Cortex of kidney (tissue), 1 donor: ENCODE measurements at regions not wholly inside any gene's neighbourhood (a gene's known extent, or its start where the extent isn't known, plus 50 kb on each side); places are given as distances from the start of the nearest gene placed in this dataset.
"Not testable (repeated sequence)": the region's sequence is repeated elsewhere in the genome, so short reads cannot be mapped to it uniquely, and the experiment has no call there.

ENCODE experiments used
- DNase-seq: peaks from one replicate; lab custom pipeline; 2025; lab: John Stamatoyannopoulos, UW

DNA sequence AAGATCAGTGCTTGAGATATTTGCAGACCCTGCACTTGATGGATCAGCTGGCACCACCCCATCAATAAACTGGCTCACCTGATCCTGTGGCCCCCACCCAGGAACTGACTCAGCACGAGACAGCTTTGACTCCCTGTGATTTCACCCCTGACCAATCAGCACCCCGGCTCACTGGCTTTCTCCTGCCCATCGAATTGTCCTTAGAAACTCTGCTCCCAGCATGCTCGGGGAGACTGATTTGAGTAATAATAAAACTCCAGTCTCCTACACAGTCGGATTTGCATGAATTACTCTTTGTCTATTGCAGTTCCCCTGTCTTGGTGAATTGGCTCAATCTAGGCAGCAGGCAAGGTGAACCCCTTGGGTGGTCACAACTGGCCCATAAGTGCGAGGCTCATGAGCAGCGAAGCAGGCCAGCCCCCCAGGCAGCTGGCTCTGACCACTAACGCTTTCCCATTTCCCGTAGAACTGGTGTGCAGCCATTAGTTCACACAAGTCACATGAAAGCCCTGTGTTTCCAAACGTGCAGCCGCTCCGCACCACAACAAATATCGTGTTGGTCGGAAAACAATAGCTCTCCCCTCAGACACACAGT, 79.6 kb downstream of the RSPH3 start:
- DNase-seq, result no peak

DNA sequence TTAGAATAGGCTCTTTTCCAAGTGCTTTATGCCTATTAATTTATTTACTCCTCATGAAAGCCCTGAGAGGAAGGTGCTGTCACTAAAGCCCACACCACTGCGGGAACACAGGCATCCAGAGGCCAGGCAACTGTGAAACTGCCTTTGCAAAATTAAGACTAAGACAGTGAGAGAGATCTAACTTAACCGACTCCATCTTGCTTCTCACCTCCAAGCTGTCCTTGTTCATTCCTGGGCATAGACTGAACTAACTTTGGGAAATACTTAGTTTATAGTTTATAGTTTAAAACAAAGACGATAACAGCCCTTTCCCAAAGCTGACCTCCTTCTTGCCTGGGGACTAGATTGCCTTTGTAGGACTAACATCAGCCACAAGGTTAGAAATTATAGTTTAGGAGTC, 80.1 kb downstream of the RSPH3 start:
- no peak for DNase-seq

DNA sequence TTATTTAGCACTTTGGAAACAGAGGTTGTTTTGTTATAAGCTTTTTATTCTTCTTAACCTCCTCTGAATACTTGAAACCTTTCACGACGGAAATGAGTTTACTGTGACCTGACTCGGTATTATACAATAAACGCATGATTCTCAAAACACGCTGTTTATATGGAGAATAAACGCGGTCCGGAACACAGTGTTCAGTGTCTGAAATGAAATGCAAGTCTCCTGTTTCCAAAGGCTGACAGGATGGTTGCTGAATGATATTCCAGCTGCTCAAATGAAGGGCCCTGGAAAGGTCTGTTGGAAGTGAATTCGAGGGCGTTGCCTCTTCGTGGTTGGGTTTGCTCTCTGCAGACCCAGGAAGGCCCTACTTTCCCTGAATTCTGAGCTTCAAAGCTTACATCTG, 83.4 kb downstream of the RSPH3 start:
- DNase-seq, result no peak

DNA sequence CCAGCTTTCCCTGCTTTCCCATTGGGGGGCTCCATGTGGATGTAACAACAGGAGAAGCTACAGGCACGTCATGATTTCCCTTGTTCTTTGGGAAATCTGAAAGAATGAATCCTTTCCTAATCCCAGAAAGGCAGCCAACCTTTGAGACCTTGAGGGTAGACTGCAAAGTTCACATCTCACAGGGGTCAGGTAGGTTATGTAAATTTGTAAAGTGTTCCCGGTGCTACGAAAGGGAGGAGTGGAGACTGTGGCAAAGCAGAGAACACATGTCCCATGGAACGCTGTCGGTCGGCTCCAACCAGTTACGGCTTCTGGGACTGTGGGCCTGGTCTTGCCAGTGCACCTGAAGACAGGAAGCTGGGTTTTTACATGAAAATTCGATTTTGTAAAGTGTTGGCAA, 85.1 kb downstream of the RSPH3 start:
- no peak for DNase-seq

DNA sequence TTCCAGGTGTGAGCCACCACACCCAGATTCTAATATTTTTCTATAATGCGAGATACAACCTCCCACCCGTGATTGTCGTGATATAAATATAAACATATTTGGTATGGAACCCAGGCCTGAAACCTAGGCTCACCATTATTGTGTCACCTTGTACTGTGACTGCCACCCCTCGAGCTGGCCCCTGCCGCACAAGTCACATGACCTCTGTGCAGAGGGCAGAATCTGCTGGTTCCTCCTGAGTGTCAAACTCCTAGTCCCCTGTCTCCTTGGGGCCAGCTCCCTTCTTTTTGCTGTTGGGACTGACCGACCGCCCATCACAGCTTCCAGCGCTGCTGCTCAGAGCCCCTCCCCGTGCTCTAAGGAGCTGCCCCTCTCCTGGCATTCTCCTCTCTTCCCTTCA, 86.4 kb downstream of the RSPH3 start:
- no peak for DNase-seq

DNA sequence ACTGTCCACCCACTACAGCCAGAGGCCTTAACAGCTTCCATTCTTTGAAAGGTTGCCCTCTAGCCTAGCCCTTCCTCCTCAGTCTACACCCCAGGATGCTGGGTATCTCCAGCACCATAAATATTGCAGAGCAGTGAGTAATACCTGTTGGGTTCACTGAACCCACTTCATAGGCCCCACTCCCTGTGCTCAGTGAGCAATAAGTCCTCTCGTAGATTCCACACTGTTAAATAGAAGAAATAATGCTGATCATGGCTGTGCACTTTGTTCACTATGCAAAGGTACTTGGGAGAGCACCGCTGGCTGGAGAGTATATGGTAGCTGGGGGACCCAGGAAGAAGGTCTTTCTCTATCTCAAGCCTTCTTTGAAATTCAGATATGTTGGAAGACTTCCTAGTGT, 87.3 kb downstream of the RSPH3 start:
- DNase-seq, result no peak

DNA sequence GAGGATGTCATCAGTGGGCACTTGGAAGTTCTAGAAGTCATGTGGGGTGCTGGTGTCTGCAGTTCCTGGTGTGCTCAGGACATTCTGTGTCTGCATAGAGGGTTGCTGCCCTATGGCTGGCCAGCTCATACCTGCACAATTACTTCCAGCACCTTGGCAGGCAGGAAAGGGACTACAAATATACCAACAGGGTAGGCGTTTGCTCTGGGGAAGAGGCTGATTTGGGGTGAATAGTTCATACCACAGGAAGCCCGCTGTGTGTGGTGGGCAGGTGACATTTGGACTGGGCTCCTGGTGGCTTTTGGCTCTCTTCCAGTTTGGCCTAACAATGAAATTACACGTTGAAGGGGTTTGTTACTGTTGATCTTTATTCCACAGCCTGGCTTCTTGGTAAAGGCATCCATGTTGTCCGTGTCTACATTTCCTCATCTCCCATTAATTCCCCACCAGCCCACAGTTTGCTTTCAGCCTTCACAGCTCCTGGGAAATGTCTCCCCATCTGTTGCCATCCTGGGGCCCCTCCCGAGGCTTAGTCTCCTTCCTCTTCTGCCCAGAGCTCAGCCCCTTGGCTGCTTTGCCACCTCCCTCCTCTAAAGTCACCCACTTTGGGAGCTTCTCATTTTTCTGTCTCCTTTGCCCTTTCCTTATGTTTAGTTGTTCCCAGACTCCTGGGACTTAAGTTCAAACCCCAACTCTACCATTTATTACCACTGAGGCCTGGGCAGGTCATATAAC, 88.1 kb downstream of the RSPH3 start:
- no peak for DNase-seq

DNA sequence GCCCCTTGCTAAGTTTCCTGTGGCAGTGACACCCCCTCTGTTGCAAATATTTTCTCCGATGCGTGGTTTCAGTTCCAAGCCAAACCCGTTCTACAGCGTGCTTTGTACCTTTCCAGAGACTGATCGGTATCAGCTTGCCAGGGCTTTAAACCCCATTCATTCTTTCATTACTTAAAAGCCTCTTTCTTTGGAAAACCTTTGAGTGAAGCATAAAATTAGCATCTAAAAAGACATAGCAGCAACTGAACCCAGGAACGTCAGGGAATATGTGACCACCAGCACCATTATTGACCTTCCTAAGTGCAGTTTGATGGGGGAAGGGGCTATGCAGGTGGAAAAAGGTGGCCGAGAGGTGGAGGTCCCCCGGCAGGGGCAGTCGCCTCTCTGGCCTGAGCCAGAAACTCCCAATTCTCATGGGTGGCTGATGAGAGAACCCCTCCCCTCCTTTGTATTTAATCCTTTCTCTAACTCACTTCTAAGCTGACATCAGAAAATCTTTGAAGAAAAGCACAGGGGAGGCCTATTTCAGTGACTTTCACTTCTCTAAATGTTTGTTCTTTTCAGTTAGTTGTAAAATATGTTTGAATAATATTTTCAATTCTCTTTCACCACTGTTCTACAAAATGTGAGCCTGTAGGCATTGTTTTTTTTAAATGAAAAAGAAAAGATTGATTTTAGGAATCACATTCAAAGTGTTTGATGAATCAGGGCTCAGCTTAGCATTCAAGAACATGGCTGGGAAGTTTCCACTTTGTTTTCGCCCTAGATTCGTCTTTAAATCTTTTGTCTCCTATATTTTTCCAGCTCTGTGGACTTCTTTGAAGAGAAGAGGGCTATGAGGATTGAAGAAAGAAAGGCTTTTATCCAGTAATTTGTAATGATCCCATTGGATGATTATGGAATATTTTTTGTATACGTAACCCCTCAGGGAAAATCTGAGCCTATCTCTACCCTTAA, 89.2 kb downstream of the RSPH3 start:
- DNase-seq, result no peak

DNA sequence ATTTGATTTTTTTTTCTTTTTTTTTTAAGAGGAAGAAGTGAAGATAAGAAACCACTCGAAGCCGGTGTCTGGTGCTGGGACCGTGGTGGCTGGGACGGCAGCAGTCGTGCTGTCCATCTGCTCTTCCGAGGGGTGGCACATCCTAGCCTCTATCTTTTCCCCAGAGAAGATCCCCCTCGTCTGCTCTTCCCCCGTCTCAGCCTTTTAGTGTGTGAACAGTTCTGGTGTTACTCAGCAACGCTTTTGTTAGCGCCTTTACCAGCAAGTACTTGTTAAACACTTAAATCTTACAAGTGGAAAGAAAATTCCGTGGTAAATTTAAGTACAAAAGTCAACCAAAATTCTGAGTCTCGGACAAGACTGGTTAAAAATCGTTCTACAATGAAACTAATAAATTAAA, 90.1 kb downstream of the RSPH3 start:
- no peak for DNase-seq

DNA sequence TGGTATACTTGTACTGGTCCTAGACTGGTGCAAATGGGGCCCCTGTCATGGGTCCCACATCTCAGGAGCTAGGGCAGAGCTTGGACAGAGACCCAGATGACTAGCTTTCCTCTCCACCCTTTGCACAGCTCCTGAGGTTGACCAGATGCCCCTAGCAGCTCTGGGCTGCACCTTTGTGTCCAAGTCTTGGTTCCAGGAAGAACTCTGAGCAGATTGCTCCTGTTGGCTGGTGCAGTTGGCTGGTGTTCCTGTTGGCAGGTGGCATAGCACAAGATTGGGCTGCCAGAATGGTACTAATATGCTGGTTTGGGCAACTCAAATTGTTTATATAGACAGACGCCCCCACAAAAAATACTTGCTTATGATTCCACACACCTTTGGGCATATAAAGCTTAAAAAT, 89.4 kb upstream of the EZR start:
- no peak for DNase-seq

DNA sequence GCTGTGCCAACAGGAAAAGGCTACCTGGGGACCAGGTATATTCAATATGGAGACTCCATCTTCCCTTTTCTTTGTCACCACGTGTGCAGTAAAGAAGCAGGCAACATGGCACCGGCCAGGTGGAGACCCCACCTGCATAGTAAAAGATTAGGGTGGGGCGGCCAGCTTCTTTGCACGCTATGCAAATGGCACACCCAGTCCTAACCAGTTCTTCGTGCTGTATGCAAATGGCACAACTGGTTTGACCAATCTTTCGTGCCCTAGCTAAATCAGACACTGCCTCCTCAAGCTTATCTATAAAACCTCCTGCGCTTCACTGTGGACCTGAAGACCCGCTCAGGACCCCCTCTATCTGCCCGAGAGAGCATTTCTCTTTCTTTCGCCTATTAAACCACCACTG, 88.8 kb upstream of the EZR start:
- DNase-seq, result no peak

DNA sequence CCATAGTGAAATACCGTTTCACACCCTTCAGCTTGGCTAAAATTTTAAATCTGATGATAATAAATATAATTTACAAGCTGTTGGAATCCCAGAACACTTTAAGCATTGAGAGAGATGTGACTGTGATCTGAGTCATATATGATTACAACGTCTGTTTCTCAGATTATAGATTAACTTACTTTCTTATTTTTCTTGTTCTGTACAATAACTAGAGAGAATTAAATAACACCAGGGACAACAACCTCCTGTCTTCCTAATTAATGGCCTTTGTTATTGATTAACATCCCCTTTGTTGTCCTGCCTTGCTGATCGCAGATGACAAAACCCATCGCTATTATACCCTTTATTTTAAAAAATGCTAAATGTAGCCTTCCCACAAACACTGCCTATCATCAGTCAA, 87.8 kb upstream of the EZR start:
- DNase-seq, result no peak

DNA sequence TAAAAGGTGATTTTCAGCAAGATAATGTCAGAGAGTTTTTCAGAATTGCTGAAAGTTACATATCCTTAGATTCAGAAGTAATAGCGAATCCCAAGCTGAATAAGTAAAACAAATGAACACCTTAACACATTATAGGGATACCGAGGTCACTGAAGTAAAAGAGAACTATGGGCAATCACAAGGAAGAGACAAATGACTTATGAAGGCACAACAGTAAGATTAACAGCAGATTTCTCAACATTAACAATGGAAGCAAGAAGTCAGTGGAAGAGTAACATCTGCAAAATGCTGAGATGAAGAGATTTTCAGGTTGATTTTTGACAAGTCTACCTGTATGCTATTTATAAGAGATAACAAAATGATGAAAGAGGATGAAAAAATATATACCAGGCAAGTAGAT, 86.1 kb upstream of the EZR start:
- no peak for DNase-seq

DNA sequence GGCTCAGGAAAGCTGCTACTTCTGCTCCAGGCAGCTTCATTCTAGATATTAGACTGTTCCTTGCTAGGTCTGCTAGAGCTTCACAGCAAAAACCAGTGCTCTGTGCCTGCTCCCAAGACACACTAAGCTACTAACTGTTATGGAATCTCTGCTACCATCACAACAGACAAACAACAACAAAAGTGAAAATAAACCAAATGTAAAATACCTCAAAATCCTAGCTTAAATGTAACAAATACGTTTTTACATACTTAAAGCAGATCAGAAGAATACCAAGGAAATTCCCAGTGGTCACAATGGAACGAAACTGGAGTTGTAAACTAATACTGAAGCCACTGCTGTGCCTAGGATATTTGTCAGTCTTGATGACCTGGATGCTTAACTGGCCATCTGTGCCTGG, 84.6 kb upstream of the EZR start:
- DNase-seq, result no peak

DNA sequence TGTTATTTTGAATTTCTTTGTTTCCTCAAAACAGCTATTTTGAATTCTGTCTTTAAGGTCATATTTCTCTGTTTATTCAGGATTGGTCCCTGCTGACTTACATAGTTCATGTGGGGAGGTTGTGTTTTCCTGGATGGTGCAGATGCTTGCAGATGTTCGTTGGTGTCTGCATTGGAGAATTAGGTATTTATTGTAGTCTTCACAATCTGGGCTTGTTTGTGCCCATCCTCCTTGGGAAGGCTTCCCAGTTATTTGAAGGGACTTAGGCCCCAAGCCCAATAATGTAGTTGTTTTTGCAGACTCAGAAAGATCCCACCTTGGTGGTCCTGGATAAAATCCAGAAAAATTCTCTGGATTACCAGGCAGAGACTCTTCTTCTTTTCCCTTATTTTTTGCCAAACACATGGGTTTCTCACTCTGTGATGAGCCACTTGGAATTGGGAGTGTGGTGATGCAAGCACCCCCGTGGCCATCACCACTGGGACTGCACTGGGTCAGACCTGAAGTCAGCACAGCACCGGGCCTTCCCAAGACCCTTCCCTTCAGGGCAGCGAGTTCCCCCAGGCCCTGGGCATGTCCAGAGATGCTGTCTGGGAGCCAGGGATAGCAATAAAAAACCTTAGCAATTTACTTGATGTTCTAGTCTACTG, 81.6 kb upstream of the EZR start:
- no peak for DNase-seq

DNA sequence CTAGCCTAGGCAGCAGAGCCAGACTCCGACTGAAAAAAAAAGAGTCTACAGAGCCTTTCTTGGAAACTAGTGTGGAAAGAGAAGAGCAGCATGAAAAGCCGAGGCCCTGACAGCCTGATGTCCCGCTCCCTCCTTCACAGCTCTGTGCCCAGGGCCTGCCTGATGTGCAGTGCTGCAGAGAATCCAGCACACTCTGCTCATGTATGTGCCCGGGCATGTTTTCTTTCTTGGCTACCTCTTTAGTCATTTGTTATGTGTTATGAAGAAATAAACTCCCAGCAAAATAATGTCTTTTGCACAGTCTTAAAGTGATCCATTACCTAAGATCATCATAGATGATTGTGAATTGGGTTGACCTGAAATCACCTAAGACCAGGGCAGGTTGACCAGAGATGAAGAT, 78.1 kb upstream of the EZR start:
- no peak for DNase-seq

DNA sequence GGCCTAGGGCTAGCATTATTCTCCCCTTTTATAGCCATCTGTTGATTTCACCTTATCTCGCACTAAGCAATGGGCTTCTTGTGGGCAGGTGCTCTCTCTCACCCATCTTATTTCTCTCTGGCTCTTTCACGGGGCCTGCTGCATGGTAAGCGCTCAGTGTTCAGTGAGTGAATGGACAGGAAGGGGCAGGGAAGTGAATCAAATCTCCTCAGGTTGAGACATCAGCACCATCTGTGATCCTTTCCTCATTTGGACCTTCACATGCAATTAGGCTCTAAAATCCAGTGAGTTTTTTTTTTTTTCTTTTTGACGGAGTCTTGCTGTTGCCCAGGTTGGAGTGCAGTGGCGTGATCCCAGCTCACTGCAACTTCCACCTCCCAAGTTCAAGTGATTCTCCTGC, 76.5 kb upstream of the EZR start:
- no peak for DNase-seq

DNA sequence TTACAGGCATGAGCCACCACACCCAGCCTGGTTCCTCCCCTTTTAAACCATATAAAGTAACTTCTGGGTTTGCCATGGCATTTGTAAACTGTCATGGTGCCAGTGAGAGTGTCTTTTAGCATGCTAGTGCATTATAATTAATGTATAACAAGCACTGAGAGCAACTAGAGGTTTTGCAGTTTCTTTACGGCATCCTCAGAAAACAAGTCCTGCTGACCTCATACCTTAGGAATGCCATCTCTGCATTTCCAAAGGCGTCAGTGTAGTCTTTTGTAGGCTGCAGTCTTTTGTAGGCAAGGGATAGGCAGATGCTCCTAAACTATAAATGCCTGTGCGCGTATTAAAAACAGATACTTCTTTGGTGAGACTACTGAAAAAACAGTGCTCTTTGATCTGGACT, 75.0 kb upstream of the EZR start:
- no peak for DNase-seq

DNA sequence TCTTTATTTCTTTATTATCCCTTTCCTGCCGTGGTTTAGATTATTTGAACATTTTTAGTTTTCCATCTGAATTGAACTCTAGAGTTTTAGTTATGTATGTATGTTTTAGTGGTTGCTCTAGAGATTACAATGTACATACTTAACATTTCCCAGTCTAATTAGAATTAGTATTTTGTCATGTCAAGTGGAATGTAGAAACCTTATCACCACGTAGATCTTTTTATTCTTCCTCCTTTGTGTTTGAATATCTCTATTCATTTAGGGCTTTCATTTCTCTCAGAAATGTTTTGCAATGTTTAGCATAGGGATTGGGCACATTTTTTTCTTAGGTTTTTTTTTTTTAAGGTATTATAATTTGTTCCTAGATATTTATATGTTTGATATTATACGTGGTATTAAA, 73.1 kb upstream of the EZR start:
- DNase-seq, result no peak

DNA sequence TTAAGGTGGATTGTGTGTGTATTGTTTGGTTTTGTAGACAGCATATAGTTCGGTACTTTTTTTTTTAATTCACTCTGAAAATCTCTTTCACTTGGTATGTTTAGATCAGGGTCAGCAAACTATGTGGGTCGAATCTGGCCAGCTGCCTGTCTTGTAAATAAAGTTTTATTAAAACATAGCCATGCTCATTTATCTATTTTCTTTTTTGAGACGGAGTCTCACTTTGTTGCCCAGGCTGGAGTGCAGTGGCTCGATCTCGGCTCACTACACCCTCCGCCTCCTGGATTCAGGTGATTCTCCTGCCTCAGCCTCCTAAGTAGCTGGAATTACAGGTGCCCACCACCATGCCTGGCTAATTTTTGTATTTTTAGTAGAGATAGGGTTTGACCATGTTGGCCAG, 72.4 kb upstream of the EZR start:
- not testable (repeated sequence) for DNase-seq

DNA sequence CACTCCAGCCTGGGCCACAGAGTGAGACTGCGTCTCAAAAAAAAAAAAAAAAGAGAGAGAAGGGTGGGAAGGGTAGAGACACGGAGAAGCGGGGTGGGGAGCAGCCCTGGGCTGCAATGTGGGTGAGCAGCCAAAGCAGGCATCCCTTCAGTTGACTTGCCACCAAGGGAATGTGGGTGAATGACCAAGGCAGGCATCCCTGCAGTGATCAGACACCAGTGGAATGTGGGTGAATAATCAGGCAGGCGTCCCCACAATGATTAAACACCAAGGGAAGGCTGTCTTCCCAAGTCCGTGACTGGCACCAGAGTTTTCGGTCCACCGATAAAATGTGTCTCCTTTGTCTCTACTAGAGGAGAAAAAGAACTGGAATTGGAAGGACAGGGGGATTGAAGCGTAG, 69.0 kb upstream of the EZR start:
- not testable (repeated sequence) for DNase-seq

DNA sequence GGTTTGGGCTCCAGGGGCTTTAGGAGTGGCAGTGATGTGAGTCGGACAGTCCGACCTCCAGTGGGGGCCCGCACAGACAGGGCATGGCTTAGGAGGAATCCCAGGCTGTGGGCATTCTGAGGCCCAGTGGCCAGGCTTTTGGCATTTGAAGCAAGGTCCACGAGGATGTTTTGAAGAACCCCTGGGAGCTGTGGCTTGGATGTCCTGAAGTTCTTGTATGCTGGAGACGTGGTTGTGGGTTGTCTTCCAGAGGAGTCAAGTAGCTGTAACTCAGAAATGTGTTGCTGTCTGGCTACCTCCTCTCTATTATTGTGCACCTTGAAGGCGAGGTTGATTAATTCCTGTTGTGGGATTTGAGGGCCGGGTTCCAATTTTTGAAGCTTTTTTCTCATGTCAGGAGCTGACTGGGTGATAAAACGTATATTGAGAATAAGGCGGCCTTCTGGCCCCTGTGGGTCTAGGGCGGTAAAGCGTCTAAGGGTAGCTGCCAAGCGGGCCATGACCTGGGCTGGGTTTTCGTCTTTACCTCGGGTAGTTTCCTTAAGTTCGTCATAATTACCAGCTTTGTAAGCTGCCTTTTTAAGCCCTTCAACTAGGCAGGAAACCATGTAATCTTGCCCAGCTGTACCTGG, 67.3 kb upstream of the EZR start:
- DNase-seq, result not testable (repeated sequence)
